Activated CD4-positive, alpha-beta T cell treated with anti-CD3 and anti-CD28 coated beads, Interleukin-2, amount 50 U/mL, for 16 hours (primary cell): ENCODE measurements at regions not wholly inside any gene's neighbourhood (a gene's known extent, or its start where the extent isn't known, plus 50 kb on each side); places are given as distances from the start of the nearest gene placed in this dataset.

Experiments
- DNase-seq: peaks from one replicate; pipeline ENCODE4 v3.0.0-alpha.2; 2020

- DNase-seq = no peak
These were observed 79.0 kb downstream of the LBH start for GRCh38 chr2:30310371-30310770.

- no peak for DNase-seq
These were observed 79.6 kb downstream of the LBH start for GRCh38 chr2:30310955-30311354.

- no peak for DNase-seq
These were observed 80.4 kb downstream of the LBH start for GRCh38 chr2:30311711-30312110.

GRCh38 chr2:30312916-30313315 lies 81.6 kb downstream of the LBH start:
- no peak for DNase-seq

GRCh38 chr2:30314981-30315380 lies 83.6 kb downstream of the LBH start:
- DNase-seq = no peak

- DNase-seq = peak; percentile 54
These were observed 84.2 kb downstream of the LBH start for GRCh38 chr2:30315391-30316063.

- no peak for DNase-seq
These were observed 85.1 kb downstream of the LBH start for GRCh38 chr2:30316408-30316807.

GRCh38 chr2:30318987-30319782 lies 87.9 kb downstream of the LBH start:
- DNase-seq = no peak

GRCh38 chr2:30321466-30321865 lies 90.1 kb downstream of the LBH start:
- no peak for DNase-seq

GRCh38 chr2:30323499-30323898 lies 92.2 kb downstream of the LBH start:
- DNase-seq = no peak

GRCh38 chr2:30324245-30324908 lies 93.0 kb downstream of the LBH start:
- no peak for DNase-seq

GRCh38 chr2:30325600-30326328 lies 94.4 kb downstream of the LBH start:
- no peak for DNase-seq

GRCh38 chr2:30326497-30326896 lies 95.2 kb downstream of the LBH start:
- no peak for DNase-seq

- no peak for DNase-seq
These were observed 99.7 kb downstream of the LBH start for GRCh38 chr2:30331038-30331437.

- DNase-seq = no peak
These were observed 100.5 kb downstream of the LBH start for GRCh38 chr2:30331869-30332268.

GRCh38 chr2:30332791-30333453 lies 101.6 kb downstream of the LBH start:
- no peak for DNase-seq

GRCh38 chr2:30334762-30335363 lies 103.5 kb downstream of the LBH start:
- no peak for DNase-seq

- no peak for DNase-seq
These were observed 104.8 kb downstream of the LBH start for GRCh38 chr2:30336084-30336483.

- DNase-seq = peak; percentile 82
These were observed 105.9 kb downstream of the LBH start for GRCh38 chr2:30336978-30337841.

GRCh38 chr2:30338475-30338874 lies 107.1 kb downstream of the LBH start:
- no peak for DNase-seq

- no peak for DNase-seq
These were observed 107.7 kb downstream of the LBH start for GRCh38 chr2:30339071-30339470.
